Gastroesophageal sphincter (tissue), 3 donors: ENCODE measurements at regions not wholly inside any gene's neighbourhood (a gene's known extent, or its start where the extent isn't known, plus 50 kb on each side); places are given as distances from the start of the nearest gene placed in this dataset.

Experiments
- CTCF ChIP-seq, 4 experiments: fragments of 200-600 bp in 2 of 4; fragments of 450-650 bp in 2 of 4; sonication (generic) in 1 of 4; IDR thresholded peaks; one replicate each; pipeline ENCODE4 v1.5.1; 2017 to 2019; ENCODE audit warnings: antibody characterized with exemption in 4 of 4, mild to moderate bottlenecking in 2 of 4, moderate library complexity in 2 of 4
- EP300 ChIP-seq: sonication (generic); formaldehyde crosslinking; IDR thresholded peaks from one replicate; pipeline ENCODE4 v1.6.1; 2017; ENCODE audit warnings: antibody characterized with exemption, mild to moderate bottlenecking
- POLR2A ChIP-seq, 2 donors: fragments of 450-650 bp; IDR thresholded peaks; one replicate each; pipeline ENCODE4 v1.6.1; 2017; ENCODE audit warnings: antibody characterized with exemption in 2 of 2, mild to moderate bottlenecking in 2 of 2, moderate library complexity in 1 of 2

GRCh38 chr18:11548916-11549551 lies 60.4 kb upstream of the SLC35G4 start:
- TF ChIP-seq CTCF (IDR thresholded peaks at IDR 0.05) (no peak), POLR2A (IDR thresholded peaks at IDR 0.05) (no peak), EP300 (no peak)
